ENCODE measurements at regions not wholly inside any gene's neighbourhood (a gene's known extent, or its start where the extent isn't known, plus 50 kb on each side); places are given as distances from the start of the nearest gene placed in this dataset.

- ChIA-PET CTCF (no interaction called here), POLR2A (no interaction called here)
- TF ChIP-seq PKNOX1 (IDR thresholded peaks at IDR 0.05): no peak
- TF ChIP-seq FOXK2 (IDR thresholded peaks at IDR 0.05): no peak
- TF ChIP-seq BHLHE40 (IDR thresholded peaks at IDR 0.05; ENCODE audit: borderline replicate concordance): no peak
- TF ChIP-seq ZNF384 (IDR thresholded peaks at IDR 0.05): no peak
- no peak for DNase-seq (ENCODE audit: extremely low spot score)
Observed at GRCh38 chr5:3962113-3962512, 366.5 kb downstream of the IRX1 start.

DNA sequence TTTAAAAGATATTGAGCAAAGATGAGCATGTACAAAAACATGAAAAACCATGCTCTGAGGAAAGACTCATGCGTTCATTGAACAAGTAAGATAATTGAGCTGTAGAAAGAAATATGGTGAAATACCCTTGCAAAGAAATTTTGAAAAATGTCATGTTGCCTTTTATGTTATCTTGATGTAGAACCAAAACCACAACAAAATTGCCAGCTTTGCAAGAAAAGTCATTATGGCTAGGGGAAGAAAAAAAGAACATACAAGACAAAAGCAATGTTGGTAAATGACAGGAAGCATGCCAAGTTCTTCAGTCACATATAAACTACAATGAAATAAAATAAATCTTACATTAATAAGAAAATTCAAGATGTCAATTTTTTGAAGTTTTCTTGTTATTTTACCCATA, 368.0 kb downstream of the IRX1 start:
- POLR2A ChIA-PET: no interaction called here
- CTCF ChIA-PET: no interaction called here
- DNase-seq (ENCODE audit: extremely low spot score): no peak
- TF ChIP-seq L3MBTL2 (conservative IDR thresholded peaks at IDR 0.05) (no peak), BHLHE40 (IDR thresholded peaks at IDR 0.05; ENCODE audit: borderline replicate concordance) (no peak), TARDBP (IDR thresholded peaks at IDR 0.05) (no peak), HDGF (IDR thresholded peaks at IDR 0.05; ENCODE audit: borderline replicate concordance) (no peak), SP1 (IDR thresholded peaks at IDR 0.05) (no peak), FOXA1 (IDR thresholded peaks at IDR 0.05) (no peak), CTBP1 (IDR thresholded peaks at IDR 0.05; ENCODE audit: borderline replicate concordance) (no peak), FOXK2 (IDR thresholded peaks at IDR 0.05) (no peak)

- no peak for DNase-seq (ENCODE audit: extremely low spot score)
- ChIA-PET POLR2A (no interaction called here), CTCF (no interaction called here)
- no peak for TF ChIP-seq FOXM1 (IDR thresholded peaks at IDR 0.05; ENCODE audit: borderline replicate concordance)
- TF ChIP-seq SUZ12 (IDR thresholded peaks at IDR 0.05): no peak
- TF ChIP-seq TARDBP (IDR thresholded peaks at IDR 0.05): no peak
- no peak for TF ChIP-seq ELF4 (IDR thresholded peaks at IDR 0.05)
- TF ChIP-seq PKNOX1 (IDR thresholded peaks at IDR 0.05): no peak
- no peak for TF ChIP-seq CTBP1 (IDR thresholded peaks at IDR 0.05; ENCODE audit: borderline replicate concordance)
- no peak for TF ChIP-seq HDGF (IDR thresholded peaks at IDR 0.05; ENCODE audit: borderline replicate concordance)
- no peak for TF ChIP-seq FOXA1 (IDR thresholded peaks at IDR 0.05)
- TF ChIP-seq BHLHE40 (IDR thresholded peaks at IDR 0.05; ENCODE audit: borderline replicate concordance): no peak
- no peak for TF ChIP-seq NFRKB (IDR thresholded peaks at IDR 0.05)
- TF ChIP-seq ZNF384 (IDR thresholded peaks at IDR 0.05): no peak
- TF ChIP-seq L3MBTL2 (conservative IDR thresholded peaks at IDR 0.05): no peak
- TF ChIP-seq FOXK2 (IDR thresholded peaks at IDR 0.05): no peak
- TF ChIP-seq LEF1 (IDR thresholded peaks at IDR 0.05; ENCODE audit: borderline replicate concordance): no peak
- no peak for TF ChIP-seq ARNT (IDR thresholded peaks at IDR 0.05)
- no peak for TF ChIP-seq SP1 (IDR thresholded peaks at IDR 0.05)
Observed at GRCh38 chr5:3980156-3980555, 384.5 kb downstream of the IRX1 start.

DNA sequence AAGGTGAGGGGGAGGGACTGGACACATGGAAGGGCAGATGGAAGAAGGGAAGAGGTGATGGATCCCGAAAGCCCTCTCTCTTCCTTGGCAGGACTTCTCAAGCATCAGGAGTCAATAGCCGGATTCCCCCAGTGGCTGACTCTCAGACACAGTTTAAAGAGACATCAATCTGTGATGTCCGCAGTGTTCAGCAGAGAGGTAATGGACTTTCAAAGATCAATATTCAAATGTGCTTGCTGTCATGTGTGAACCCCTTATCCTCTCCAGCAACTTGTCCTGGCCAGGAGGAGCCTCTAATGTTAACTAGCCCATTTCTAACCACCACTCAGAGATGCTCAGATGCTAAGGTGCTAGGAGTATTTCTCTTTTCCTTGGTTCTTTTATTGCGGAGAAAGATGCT, 392.2 kb downstream of the IRX1 start:
- DNase-seq (ENCODE audit: extremely low spot score): no peak
- no peak for TF ChIP-seq FOXM1 (IDR thresholded peaks at IDR 0.05; ENCODE audit: borderline replicate concordance)
- TF ChIP-seq LEF1 (IDR thresholded peaks at IDR 0.05; ENCODE audit: borderline replicate concordance): no peak
- no peak for TF ChIP-seq FOXK2 (IDR thresholded peaks at IDR 0.05)
- TF ChIP-seq HDGF (IDR thresholded peaks at IDR 0.05; ENCODE audit: borderline replicate concordance): no peak
- no peak for TF ChIP-seq ZNF384 (IDR thresholded peaks at IDR 0.05)
- no peak for TF ChIP-seq BHLHE40 (IDR thresholded peaks at IDR 0.05; ENCODE audit: borderline replicate concordance)
- TF ChIP-seq SP1 (IDR thresholded peaks at IDR 0.05): no peak
- TF ChIP-seq SUZ12 (IDR thresholded peaks at IDR 0.05): no peak
- no peak for TF ChIP-seq CTBP1 (IDR thresholded peaks at IDR 0.05; ENCODE audit: borderline replicate concordance)
- TF ChIP-seq ELF4 (IDR thresholded peaks at IDR 0.05): no peak
- TF ChIP-seq FOXA1 (IDR thresholded peaks at IDR 0.05): no peak
- no peak for TF ChIP-seq TARDBP (IDR thresholded peaks at IDR 0.05)
- CTCF ChIA-PET: no interaction called here
- POLR2A ChIA-PET: no interaction called here

DNA sequence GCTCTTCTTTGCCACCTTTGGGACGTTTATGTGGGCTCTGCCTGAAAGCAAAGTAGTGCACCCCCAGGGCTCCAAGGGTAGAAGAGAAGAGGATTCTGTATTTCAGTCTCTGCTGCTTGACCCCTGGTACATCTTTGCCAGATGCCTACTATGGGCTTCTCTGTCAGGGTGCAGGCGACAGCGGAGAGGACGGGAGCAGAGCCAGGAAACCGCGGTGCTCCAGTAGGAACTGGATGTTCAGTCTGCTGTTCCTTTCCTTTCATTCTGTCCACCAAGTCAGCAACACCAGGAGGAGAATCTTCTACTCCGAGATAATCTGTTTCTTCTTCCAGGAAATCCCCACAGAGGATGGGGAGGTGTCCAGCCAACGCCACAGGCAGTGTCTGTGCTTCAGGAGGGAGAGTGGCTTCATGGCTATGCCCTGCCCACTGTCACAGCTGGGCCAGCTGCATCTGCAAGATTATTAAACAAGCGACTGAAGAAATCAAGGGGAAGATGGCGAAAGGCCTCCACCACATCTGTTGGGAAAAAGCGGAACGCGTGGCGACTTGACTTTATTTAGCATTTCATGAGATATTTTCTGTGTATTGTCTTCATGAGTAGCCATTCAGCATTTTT, 398.3 kb downstream of the IRX1 start:
- ChIA-PET POLR2A (no interaction called here), CTCF (no interaction called here)
- TF ChIP-seq ZNF384 (IDR thresholded peaks at IDR 0.05): no peak
- no peak for TF ChIP-seq PKNOX1 (IDR thresholded peaks at IDR 0.05)
- no peak for TF ChIP-seq L3MBTL2 (conservative IDR thresholded peaks at IDR 0.05)
- no peak for TF ChIP-seq LEF1 (IDR thresholded peaks at IDR 0.05; ENCODE audit: borderline replicate concordance)
- TF ChIP-seq BHLHE40 (IDR thresholded peaks at IDR 0.05; ENCODE audit: borderline replicate concordance): no peak
- TF ChIP-seq SUZ12 (IDR thresholded peaks at IDR 0.05): no peak
- TF ChIP-seq FOXK2 (IDR thresholded peaks at IDR 0.05): no peak
- no peak for TF ChIP-seq CTBP1 (IDR thresholded peaks at IDR 0.05; ENCODE audit: borderline replicate concordance)
- no peak for TF ChIP-seq TARDBP (IDR thresholded peaks at IDR 0.05)
- TF ChIP-seq ARNT (IDR thresholded peaks at IDR 0.05): no peak
- no peak for TF ChIP-seq NFRKB (IDR thresholded peaks at IDR 0.05)
- no peak for TF ChIP-seq FOXM1 (IDR thresholded peaks at IDR 0.05; ENCODE audit: borderline replicate concordance)
- no peak for TF ChIP-seq HDGF (IDR thresholded peaks at IDR 0.05; ENCODE audit: borderline replicate concordance)
- no peak for TF ChIP-seq SP1 (IDR thresholded peaks at IDR 0.05)
- no peak for DNase-seq (ENCODE audit: extremely low spot score)

GRCh38 chr5:3994628-3995027, 399.0 kb downstream of the IRX1 start:
- CTCF ChIA-PET: no interaction called here
- POLR2A ChIA-PET: no interaction called here
- no peak for TF ChIP-seq HDGF (IDR thresholded peaks at IDR 0.05; ENCODE audit: borderline replicate concordance)
- TF ChIP-seq FOXK2 (IDR thresholded peaks at IDR 0.05): no peak
- DNase-seq (ENCODE audit: extremely low spot score): no peak

Measured in HEK293T (cell line).